Osteoblast (primary cell): ENCODE measurements at regions not wholly inside any gene's neighbourhood (a gene's known extent, or its start where the extent isn't known, plus 50 kb on each side); places are given as distances from the start of the nearest gene placed in this dataset.

ENCODE experiments used
- DNase-seq: peaks from one replicate; pipeline ENCODE4 v3.0.0; 2011; ENCODE audit warnings: low spot score, mixed read lengths; ENCODE audit not compliant: insufficient read length; ENCODE audit errors: missing footprints
- H2AFZ ChIP-seq: 2 replicates; pipeline ENCODE4 v1.6.0; 2011; ENCODE audit warnings: mild to moderate bottlenecking, low read length
- H3K27ac ChIP-seq: 2 replicates; pipeline ENCODE4 v1.5.1; 2011; ENCODE audit warnings: mild to moderate bottlenecking, low read depth, low read length, moderate library complexity
- H3K27me3 ChIP-seq: 2 replicates; pipeline ENCODE4 v1.6.0; 2012; ENCODE audit warnings: mild to moderate bottlenecking, control low read depth, inconsistent platforms, low read length, moderate library complexity; ENCODE audit not compliant: insufficient read depth
- H3K36me3 ChIP-seq: 2 replicates; pipeline ENCODE4 v1.5.1; 2011; ENCODE audit warnings: mild to moderate bottlenecking, low read length, control low read depth, moderate library complexity; ENCODE audit not compliant: insufficient read depth
- H3K4me1 ChIP-seq: 2 replicates; pipeline ENCODE4 v1.5.1; 2011; ENCODE audit warnings: mild to moderate bottlenecking, low read length, control low read depth, moderate library complexity; ENCODE audit not compliant: insufficient read depth
- H3K4me2 ChIP-seq: 2 replicates; pipeline ENCODE4 v1.6.0; 2011; ENCODE audit warnings: mild to moderate bottlenecking, low read length; ENCODE audit not compliant: insufficient read depth
- H3K4me3 ChIP-seq: fragments of 200-600 bp; sonication (generic); 3 replicates; pipeline ENCODE4 v1.5.1; 2012; ENCODE audit warnings: mild to moderate bottlenecking, low read length, inconsistent platforms; ENCODE audit not compliant: insufficient read depth
- H3K79me2 ChIP-seq: 2 replicates; pipeline ENCODE4 v1.6.0; 2012; ENCODE audit warnings: mild to moderate bottlenecking, low read length, control low read depth, inconsistent platforms; ENCODE audit not compliant: insufficient read depth
- H3K9me3 ChIP-seq: 2 replicates; pipeline ENCODE4 v1.5.1; 2011; ENCODE audit warnings: low read depth, low read length, control low read depth
- H4K20me1 ChIP-seq: 2 replicates; pipeline ENCODE4 v1.6.0; 2012; ENCODE audit warnings: mild to moderate bottlenecking, low read length, control low read depth; ENCODE audit not compliant: insufficient read depth
- TF ChIP-seq, protein P1 (sequence below): IDR thresholded peaks from 2 replicates; pipeline ENCODE4 v1.5.1; 2011; ENCODE audit warnings: mild to moderate bottlenecking, low read depth, low read length, moderate library complexity; ENCODE audit errors: extremely low read depth

GRCh38 chr11:95361180-95361579 is 130.2 kb upstream of the SESN3 start:
- Histone ChIP-seq H2AFZ (no peak overlapping the region), H3K9me3 (no peaks in the 10 kb centered on the region), H3K4me1 (peaks cover 15% of the 10 kb centered on the region), H4K20me1 (no peaks in the 10 kb centered on the region), H3K36me3 (no peaks in the 10 kb centered on the region), H3K27ac (no peak overlapping the region), H3K4me2 (no peak overlapping the region), H3K79me2 (no peaks in the 10 kb centered on the region), H3K4me3 (no peak overlapping the region), H3K27me3 (no peaks in the 10 kb centered on the region)
- no peak for DNase-seq
- TF ChIP-seq, protein P1, sequence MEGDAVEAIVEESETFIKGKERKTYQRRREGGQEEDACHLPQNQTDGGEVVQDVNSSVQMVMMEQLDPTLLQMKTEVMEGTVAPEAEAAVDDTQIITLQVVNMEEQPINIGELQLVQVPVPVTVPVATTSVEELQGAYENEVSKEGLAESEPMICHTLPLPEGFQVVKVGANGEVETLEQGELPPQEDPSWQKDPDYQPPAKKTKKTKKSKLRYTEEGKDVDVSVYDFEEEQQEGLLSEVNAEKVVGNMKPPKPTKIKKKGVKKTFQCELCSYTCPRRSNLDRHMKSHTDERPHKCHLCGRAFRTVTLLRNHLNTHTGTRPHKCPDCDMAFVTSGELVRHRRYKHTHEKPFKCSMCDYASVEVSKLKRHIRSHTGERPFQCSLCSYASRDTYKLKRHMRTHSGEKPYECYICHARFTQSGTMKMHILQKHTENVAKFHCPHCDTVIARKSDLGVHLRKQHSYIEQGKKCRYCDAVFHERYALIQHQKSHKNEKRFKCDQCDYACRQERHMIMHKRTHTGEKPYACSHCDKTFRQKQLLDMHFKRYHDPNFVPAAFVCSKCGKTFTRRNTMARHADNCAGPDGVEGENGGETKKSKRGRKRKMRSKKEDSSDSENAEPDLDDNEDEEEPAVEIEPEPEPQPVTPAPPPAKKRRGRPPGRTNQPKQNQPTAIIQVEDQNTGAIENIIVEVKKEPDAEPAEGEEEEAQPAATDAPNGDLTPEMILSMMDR: no peak

DNA sequence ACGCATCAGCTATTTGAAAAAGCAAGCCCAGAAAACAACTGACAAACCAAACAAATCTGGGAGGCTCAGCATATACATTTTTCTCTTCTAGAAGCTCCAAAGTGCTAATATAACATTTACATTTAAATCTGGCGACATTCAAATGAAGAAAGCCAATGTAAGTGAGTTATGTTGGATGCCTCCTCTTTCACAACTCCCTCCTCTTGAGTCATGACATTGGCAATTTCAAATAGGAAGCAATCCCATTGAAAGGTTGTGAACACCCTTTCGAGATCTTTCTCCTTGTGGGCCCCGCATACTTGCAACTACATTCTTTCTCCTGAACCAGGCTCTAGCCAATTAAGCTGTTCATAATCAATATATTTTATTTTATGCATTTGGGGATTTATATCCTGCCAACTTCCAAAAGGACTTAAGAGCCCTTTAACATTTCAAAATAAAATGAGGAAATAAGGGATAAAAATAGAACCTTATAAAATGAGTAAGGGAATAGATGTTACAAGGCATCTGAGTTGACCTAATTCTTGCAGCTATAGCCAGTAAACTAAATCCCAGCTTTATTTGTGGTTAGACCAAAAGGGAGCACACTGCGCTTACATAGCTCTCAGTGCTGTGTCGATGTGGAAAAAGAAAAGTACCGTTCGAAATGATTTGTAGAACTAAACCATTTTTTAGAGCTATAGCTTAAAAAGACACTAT is 129.5 kb upstream of the SESN3 start:
- H3K4me1 ChIP-seq: peaks cover 15% of the 10 kb centered on the region

DNA sequence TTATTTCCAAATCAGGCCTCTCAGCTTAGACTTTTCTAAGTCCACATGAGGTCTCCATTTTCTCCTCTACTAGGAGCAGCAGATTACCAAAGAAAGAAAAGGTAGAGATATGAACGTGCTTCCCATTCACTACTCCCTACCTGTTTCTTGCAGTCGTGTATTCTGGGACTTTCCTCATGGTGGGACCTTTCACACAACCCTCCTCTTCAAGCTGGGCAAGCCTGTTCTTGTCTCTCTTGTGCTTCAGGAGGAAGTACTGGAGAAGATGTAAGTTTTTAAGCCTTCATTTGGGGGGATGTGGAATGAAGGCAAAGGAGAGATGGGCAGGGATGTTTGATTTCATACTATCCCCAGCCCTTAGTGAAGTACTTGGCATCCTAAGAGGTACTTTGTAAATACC is 128.8 kb upstream of the SESN3 start:
- no peak overlapping the region for H2AFZ ChIP-seq
- H3K4me2 ChIP-seq: no peak overlapping the region
- no peaks in the 10 kb centered on the region for H3K9me3 ChIP-seq
- H3K79me2 ChIP-seq: no peaks in the 10 kb centered on the region
- TF ChIP-seq, protein P1: no peak
- no peak for DNase-seq
- H3K27me3 ChIP-seq: no peaks in the 10 kb centered on the region
- H4K20me1 ChIP-seq: no peaks in the 10 kb centered on the region
- no peaks in the 10 kb centered on the region for H3K36me3 ChIP-seq
- no peak overlapping the region for H3K4me3 ChIP-seq
- no peak overlapping the region for H3K27ac ChIP-seq
- H3K4me1 ChIP-seq: peaks cover 8% of the 10 kb centered on the region

More for the DNA sequence above, 129.5 kb upstream of the SESN3 start:
- Histone ChIP-seq H3K4me2 (no peak overlapping the region), H3K9me3 (no peaks in the 10 kb centered on the region), H3K27ac (no peak overlapping the region), H4K20me1 (no peaks in the 10 kb centered on the region), H2AFZ (no peak overlapping the region), H3K79me2 (no peaks in the 10 kb centered on the region), H3K4me3 (no peak overlapping the region), H3K36me3 (no peaks in the 10 kb centered on the region), H3K27me3 (no peaks in the 10 kb centered on the region)
- TF ChIP-seq, protein P1: no peak
- no peak for DNase-seq

GRCh38 chr11:95359341-95359663 is 128.3 kb upstream of the SESN3 start:
- Histone ChIP-seq H3K36me3 (no peaks in the 10 kb centered on the region), H3K27me3 (no peaks in the 10 kb centered on the region), H3K27ac (no peak overlapping the region), H3K4me1 (peaks cover 3% of the 10 kb centered on the region), H4K20me1 (no peaks in the 10 kb centered on the region), H3K79me2 (no peaks in the 10 kb centered on the region), H2AFZ (no peak overlapping the region), H3K9me3 (no peaks in the 10 kb centered on the region), H3K4me2 (no peak overlapping the region), H3K4me3 (no peak overlapping the region)
- DNase-seq: no peak
- TF ChIP-seq, protein P1: no peak
